ACC112 (cell line): ENCODE measurements at regions not wholly inside any gene's neighbourhood (a gene's known extent, or its start where the extent isn't known, plus 50 kb on each side); places are given as distances from the start of the nearest gene placed in this dataset.
"Not testable (repeated sequence)": the region's sequence is repeated elsewhere in the genome, so short reads cannot be mapped to it uniquely, and the experiment has no call there.

Experiments used
- H2AFZ ChIP-seq: fragments of 200-600 bp; sonication (generic); one replicate; pipeline ENCODE4 v1.6.0; 2017; ENCODE audit warnings: antibody characterized with exemption, low read length; ENCODE audit not compliant: unreplicated experiment
- H3K27ac ChIP-seq: fragments of 200-600 bp; sonication (generic); 2 replicates; pipeline ENCODE4 v1.5.1; 2014; ENCODE audit warnings: low read depth, mild to moderate bottlenecking, antibody characterized with exemption, low read length, moderate library complexity
- H3K27me3 ChIP-seq: fragments of 200-600 bp; sonication (generic); 2 replicates; pipeline ENCODE4 v1.6.1; 2014; ENCODE audit warnings: mild to moderate bottlenecking, antibody characterized with exemption, low read length, moderate library complexity, mixed read lengths; ENCODE audit not compliant: insufficient read depth
- H3K36me3 ChIP-seq: fragments of 200-600 bp; sonication (generic); 2 replicates; pipeline ENCODE4 v1.6.1; 2016; ENCODE audit warnings: mild to moderate bottlenecking, antibody characterized with exemption, low read length, moderate library complexity, mixed read lengths; ENCODE audit not compliant: insufficient read depth
- H3K4me1 ChIP-seq: fragments of 200-600 bp; sonication (generic); one replicate; pipeline ENCODE4 v1.6.1; 2016; ENCODE audit warnings: low read length, mixed read lengths; ENCODE audit not compliant: insufficient read depth, unreplicated experiment, control insufficient read depth
- H3K4me3 ChIP-seq: fragments of 200-600 bp; sonication (generic); 2 replicates; pipeline ENCODE4 v1.5.1; 2014; ENCODE audit warnings: mild to moderate bottlenecking, low read depth, low read length
- H3K79me2 ChIP-seq: fragments of 200-600 bp; sonication (generic); one replicate; pipeline ENCODE4 v1.6.0; 2016; ENCODE audit warnings: low read length; ENCODE audit not compliant: control insufficient read depth, unreplicated experiment, insufficient read depth

DNA sequence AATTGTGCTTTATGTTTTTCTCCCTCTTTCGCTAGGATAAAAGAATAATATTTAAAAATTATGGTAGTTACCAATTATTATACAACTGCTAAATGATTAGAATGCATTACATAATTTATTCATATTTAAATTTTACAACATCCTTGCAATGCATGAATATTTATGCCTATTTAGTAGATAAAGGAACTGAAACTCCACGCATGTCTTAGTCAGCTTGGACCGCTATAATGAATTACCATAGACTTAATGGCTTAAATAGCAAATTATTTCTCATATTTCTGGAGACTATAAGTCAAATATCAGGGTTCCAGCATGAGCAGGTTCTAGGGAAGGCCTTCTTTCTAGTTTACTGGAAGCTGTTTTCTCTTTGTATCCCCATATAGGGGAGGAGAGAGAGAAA lies 1555.4 kb upstream of the ADGRL3 start:
- no peaks in the 10 kb centered on the region for H3K27me3 ChIP-seq
- no peak overlapping the region for H3K27ac ChIP-seq
- H3K4me3 ChIP-seq = no peak overlapping the region
- H3K79me2 ChIP-seq = no peaks in the 10 kb centered on the region
- H2AFZ ChIP-seq = no peak overlapping the region
- no peaks in the 10 kb centered on the region for H3K4me1 ChIP-seq
- H3K36me3 ChIP-seq = no peaks in the 10 kb centered on the region

- H3K79me2 ChIP-seq = no peaks in the 10 kb centered on the region
- no peak overlapping the region for H2AFZ ChIP-seq
- H3K4me3 ChIP-seq = no peak overlapping the region
- no peaks in the 10 kb centered on the region for H3K36me3 ChIP-seq
- no peaks in the 10 kb centered on the region for H3K27me3 ChIP-seq
- no peak overlapping the region for H3K27ac ChIP-seq
- H3K4me1 ChIP-seq = no peaks in the 10 kb centered on the region
These were observed 1554.0 kb upstream of the ADGRL3 start for GRCh38 chr4:59646082-59646481.

GRCh38 chr4:59647011-59647410 lies 1553.1 kb upstream of the ADGRL3 start:
- H3K4me1 ChIP-seq = no peaks in the 10 kb centered on the region

GRCh38 chr4:59647500-59647899 lies 1552.6 kb upstream of the ADGRL3 start:
- H3K4me1 ChIP-seq = no peaks in the 10 kb centered on the region
- no peak overlapping the region for H3K27ac ChIP-seq
- no peaks in the 10 kb centered on the region for H3K79me2 ChIP-seq
- H3K36me3 ChIP-seq = no peaks in the 10 kb centered on the region
- H3K4me3 ChIP-seq = no peak overlapping the region
- H2AFZ ChIP-seq = no peak overlapping the region
- H3K27me3 ChIP-seq = no peaks in the 10 kb centered on the region

More at GRCh38 chr4:59647011-59647410, 1553.1 kb upstream of the ADGRL3 start:
- Histone ChIP-seq H3K4me3 (no peak overlapping the region), H3K36me3 (no peaks in the 10 kb centered on the region), H3K79me2 (no peaks in the 10 kb centered on the region), H3K27ac (no peak overlapping the region), H3K27me3 (no peaks in the 10 kb centered on the region), H2AFZ (no peak overlapping the region)

GRCh38 chr4:59650861-59651260 lies 1549.3 kb upstream of the ADGRL3 start:
- no peak overlapping the region for H2AFZ ChIP-seq
- no peaks in the 10 kb centered on the region for H3K79me2 ChIP-seq
- no peaks in the 10 kb centered on the region for H3K27me3 ChIP-seq
- no peaks in the 10 kb centered on the region for H3K4me1 ChIP-seq
- no peak overlapping the region for H3K4me3 ChIP-seq
- no peaks in the 10 kb centered on the region for H3K36me3 ChIP-seq
- H3K27ac ChIP-seq = no peak overlapping the region

- Histone ChIP-seq H3K36me3 (no peaks in the 10 kb centered on the region), H3K27me3 (no peaks in the 10 kb centered on the region), H2AFZ (no peak overlapping the region), H3K4me1 (no peaks in the 10 kb centered on the region), H3K79me2 (no peaks in the 10 kb centered on the region), H3K27ac (no peak overlapping the region), H3K4me3 (no peak overlapping the region)
These were observed 1544.1 kb upstream of the ADGRL3 start for GRCh38 chr4:59655996-59656395.

DNA sequence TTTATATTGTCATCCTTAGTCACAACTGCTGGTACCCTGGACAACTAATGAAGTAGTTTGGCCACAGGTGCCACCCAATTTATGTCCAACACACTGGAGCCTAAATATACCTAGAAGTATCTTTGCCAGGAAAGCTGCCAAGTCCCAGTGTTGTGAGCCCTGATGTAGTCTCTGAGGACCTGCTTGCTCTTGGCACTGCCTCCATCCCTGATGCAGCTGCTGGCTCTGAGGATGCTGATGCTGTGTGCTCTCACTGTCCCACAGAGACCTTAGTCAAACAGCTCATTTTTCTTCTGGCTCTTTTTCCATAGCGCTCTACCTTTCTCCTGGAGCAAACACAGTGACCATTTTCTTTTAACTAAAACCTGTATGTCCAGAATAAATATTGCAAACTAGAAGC lies 1535.4 kb upstream of the ADGRL3 start:
- H3K4me3 ChIP-seq = no peak overlapping the region
- no peak overlapping the region for H3K27ac ChIP-seq
- H3K27me3 ChIP-seq = peaks cover 7% of the 10 kb centered on the region; the same call in 1 of the 2 replicates
- H2AFZ ChIP-seq = no peak overlapping the region
- H3K36me3 ChIP-seq = no peaks in the 10 kb centered on the region
- H3K79me2 ChIP-seq = no peaks in the 10 kb centered on the region
- no peaks in the 10 kb centered on the region for H3K4me1 ChIP-seq

DNA sequence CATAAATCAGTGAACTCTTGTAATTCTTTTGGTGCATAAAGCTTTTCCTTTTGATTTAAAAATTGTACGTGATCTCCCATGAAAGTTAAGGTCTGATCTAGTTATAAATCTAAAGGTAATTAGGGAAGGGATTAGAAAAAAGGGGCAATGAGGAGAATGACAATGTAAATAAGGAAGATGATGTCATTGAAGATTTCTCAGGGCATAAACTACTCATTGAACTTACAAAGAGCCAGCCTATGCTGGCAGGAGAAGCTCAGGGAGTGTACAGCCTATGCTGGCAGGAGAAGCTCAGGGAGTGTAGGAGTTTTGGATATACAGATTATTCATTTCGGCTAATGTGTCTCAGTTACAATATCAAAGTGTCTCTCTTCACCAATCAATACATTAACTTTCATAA lies 1533.5 kb upstream of the ADGRL3 start:
- Histone ChIP-seq H3K36me3 (no peaks in the 10 kb centered on the region), H3K4me3 (no peak overlapping the region), H3K27ac (no peak overlapping the region)

GRCh38 chr4:59671037-59671436 lies 1529.1 kb upstream of the ADGRL3 start:
- Histone ChIP-seq H3K36me3 (no peaks in the 10 kb centered on the region), H3K4me3 (no peak overlapping the region), H3K79me2 (no peaks in the 10 kb centered on the region), H2AFZ (no peak overlapping the region), H3K4me1 (no peaks in the 10 kb centered on the region), H3K27me3 (peaks cover 9% of the 10 kb centered on the region; the same call in 1 of the 2 replicates), H3K27ac (no peak overlapping the region)

More for the DNA sequence above, 1533.5 kb upstream of the ADGRL3 start:
- no peaks in the 10 kb centered on the region for H3K4me1 ChIP-seq
- H2AFZ ChIP-seq = no peak overlapping the region
- no peaks in the 10 kb centered on the region for H3K79me2 ChIP-seq
- peaks cover 9% of the 10 kb centered on the region; the same call in 1 of the 2 replicates for H3K27me3 ChIP-seq

DNA sequence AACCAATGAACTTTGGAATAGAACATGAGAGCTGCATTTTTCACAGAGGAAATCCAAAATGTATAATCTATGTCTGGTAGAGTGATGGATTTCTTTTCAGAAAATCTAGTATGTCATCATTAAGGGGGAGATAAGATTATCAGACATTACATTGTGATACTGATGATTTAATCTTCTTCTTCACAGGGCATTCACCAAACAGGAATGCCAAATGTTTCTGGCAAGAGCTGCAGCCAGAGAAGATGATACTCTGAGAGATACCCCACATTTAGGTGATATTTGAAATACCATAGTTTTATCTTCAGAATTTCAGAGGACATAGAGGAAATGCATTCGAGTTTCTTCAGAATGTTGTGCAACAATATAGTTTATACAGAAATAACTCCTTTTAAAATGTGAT lies 1523.7 kb upstream of the ADGRL3 start:
- H3K27me3 ChIP-seq = no peaks in the 10 kb centered on the region
- H3K27ac ChIP-seq = no peak overlapping the region

DNA sequence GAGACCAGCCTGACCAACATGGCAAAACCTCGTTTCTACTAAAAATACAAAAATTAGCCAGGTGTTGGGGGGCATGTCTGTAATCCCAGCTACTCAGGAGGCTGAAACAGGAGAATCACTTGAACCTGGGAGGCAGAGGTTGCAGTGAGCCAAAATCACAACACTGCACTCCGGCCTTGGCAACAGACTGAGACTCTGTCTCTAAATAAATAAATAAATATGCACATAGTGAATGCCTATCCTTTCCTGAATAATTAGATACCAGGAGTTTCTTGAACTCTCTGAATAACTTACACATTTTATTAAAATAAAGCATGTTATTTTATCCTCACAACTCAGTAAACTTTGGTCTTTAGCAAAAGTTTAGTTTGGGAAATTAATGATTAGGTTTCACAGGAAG lies 1523.1 kb upstream of the ADGRL3 start:
- H3K36me3 ChIP-seq, H3K4me3 ChIP-seq, H3K79me2 ChIP-seq, H2AFZ ChIP-seq, H3K27me3 ChIP-seq, H3K4me1 ChIP-seq, H3K27ac ChIP-seq: not testable (repeated sequence)

More for the DNA sequence above, 1523.7 kb upstream of the ADGRL3 start:
- Histone ChIP-seq H3K79me2 (no peaks in the 10 kb centered on the region), H3K4me1 (no peaks in the 10 kb centered on the region), H3K4me3 (no peak overlapping the region), H2AFZ (no peak overlapping the region), H3K36me3 (no peaks in the 10 kb centered on the region)
